GM19438 (cell line): ENCODE measurements at regions not wholly inside any gene's neighbourhood (a gene's known extent, or its start where the extent isn't known, plus 50 kb on each side); places are given as distances from the start of the nearest gene placed in this dataset.
A peak's percentile ranks its signal among the peaks of the same experiment; 100 is the strongest.
"Not testable (repeated sequence)": the region's sequence is repeated elsewhere in the genome, so short reads cannot be mapped to it uniquely, and the experiment has no call there.

ENCODE experiments used
- ATAC-seq: cut with Tn5 transposase; IDR thresholded peaks from one replicate; pipeline ENCODE4 v1.9.1; 2021; ENCODE audit warnings: low read depth; ENCODE audit not compliant: unreplicated experiment

DNA sequence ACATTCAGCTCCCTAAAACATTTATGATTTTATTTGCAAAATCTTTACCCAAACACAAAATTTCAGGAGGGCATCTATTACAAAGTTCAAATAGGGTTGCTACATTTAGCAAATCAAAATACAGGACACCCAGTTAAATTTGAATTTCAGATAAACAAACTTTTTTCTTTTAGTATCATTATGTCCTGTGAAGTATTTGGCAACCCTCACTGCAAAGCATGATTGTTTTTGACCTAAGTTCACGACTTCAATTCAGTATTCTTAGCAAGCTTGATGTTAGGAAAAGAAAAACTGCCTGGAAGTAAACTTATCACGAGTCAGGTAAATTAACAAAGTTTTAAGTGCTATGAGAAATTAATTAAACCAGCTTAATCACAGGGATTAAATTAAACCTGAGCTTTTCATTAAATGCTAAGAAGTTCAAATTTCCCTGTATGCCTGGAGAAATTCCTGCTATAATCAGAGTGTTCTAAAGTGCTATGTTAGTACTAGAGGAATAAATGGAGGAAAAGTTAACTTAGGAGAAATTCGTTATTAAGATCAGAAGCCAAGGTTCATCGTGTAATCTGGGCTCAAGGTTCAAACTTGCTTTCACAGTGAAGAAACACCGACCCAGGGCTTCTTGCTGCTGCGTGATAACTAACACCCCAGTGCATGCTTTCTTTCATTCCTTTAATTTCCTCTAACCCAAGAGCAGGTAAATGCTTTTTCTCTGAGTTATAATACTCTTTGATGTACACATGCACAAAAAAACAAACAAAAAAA is 298.1 kb downstream of the FOXO1 start:
- no peak for ATAC-seq

GRCh38 chr13:40370661-40371060 is 295.8 kb downstream of the FOXO1 start:
- ATAC-seq, result no peak

- no peak for ATAC-seq
These were observed 294.8 kb downstream of the FOXO1 start for GRCh38 chr13:40371531-40372125.

DNA sequence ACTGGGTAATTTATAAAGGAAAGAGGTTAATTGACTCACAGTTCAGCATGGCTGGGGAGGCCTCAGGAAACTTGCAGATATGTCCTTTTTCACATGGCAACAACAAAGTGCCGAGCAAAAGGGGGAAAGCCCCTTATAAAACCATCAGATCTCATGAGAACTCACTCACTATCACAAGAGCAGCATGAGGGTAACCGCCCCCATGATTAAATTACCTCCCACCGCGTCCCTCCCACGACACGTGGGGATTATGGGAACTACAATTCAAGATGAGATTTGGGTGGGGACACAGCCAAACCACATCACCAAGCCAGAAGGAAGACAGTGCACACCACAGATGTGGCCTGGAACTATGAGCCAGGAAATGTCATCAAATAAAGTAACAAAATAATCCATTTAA is 292.8 kb downstream of the FOXO1 start:
- ATAC-seq, result not testable (repeated sequence)

DNA sequence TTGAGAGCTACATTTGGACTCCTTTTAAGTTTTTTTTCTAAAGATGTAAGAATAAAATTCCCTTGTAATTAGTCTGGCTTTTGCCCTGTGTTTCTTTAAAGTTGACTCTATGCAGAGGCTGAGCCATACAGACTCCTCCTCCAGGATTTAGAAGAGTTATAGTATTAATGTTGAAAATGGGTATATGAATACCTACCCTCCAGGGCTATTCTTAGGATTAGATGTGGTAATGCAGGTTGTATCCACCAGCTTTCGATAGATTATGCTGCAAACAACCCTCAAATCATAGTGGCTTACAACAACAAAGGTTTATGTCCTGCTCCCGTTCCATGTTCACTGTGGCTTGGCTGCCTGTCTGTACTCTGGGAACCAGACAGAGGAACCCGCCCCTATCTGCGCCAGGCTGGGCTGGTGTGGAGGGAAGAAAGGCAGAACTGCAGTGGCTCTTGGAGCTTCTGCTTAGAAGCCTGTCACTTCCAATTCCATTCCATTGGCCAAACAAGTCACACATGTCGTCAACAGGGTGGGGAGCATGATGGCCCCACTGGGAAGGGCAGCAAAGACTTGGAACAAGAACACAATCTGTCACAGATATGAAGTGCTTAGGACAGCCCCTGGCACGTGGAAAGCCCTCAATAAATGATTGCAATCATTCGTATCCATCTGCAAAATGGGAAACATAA is 290.8 kb downstream of the FOXO1 start:
- no peak for ATAC-seq

DNA sequence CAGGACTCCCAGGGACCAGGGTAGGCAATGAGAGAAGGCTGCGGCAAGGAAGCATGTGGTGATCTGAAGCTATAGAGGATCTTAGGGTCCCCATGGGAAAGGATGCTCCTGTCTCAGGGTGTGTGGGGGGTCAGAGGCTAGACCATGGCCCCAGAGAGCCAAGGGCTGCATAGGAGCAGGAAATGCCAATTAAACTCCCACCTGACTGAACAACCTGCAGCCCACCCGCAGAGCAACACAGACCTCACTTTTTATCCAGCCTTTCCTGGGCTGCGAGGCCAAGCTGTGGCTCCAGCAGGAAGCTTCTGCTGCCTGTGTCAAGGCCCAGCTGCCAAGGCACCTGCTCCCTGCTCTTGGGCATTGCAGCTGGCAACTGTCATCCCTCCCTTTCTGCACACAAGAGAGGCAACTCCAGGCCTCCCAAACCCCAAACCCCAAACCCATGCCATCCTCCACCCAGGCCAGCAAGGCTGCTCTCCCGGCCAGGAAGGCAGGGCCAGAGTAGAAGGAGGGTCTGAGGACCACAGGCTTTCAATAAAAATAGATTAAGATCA is 290.1 kb downstream of the FOXO1 start:
- no peak for ATAC-seq

- no peak for ATAC-seq
These were observed 289.4 kb downstream of the FOXO1 start for GRCh38 chr13:40376867-40377535.

GRCh38 chr13:40377783-40378182 is 288.7 kb downstream of the FOXO1 start:
- ATAC-seq, result no peak

DNA sequence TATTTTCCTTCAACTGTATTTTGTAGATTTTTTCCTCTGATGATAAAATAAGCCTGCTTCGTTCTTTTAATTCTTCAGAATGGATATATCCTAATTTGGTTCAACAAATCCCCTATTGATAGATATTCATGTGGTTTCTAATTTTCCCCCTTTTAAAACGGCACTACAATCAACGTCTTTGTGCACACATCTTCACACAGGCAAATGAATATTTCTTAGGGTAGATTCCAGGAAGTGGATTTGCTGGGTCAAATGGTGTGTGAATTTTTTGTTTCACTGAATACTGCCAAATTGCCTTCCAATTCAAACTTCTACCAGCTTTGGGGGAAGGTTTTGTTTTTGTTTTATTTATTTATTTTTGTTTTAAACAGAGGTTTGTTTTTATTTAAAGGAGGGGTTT is 287.2 kb downstream of the FOXO1 start:
- no peak for ATAC-seq

DNA sequence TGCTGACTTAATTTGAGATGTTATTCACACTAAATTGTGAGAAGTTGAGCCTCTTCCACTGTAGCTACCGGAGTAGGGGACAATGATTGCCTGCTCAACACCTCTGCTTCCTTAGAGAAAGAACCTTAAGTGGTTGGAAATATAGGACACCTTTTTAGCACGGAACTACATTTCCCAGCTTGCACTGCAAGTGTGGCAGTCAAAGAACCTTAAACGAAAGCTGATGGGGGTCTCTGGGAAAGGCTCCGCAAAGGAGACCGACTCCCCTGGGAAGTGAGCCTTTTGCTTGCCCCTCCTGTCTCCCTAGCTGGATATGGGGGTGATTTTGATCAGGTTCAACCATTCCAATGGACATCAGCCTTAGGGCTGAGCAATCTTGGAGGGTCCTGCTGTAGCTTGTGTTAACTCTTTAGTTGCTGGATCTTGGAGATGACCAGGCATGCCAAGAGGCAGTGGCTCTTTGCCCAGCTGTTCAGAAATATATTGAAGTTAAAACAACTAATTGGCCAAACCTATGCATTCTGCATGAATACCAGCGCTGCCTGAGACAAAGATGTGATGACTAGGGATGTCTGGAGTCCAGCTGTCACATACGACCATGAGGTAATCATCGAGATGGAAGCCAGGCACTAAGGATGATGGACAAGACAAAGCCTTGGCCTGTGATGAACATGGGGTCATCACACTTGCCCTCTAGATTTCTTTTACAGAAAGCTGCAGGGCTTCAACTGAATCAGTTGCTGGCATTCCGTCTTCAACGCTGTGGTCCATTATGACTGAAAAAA is 286.5 kb downstream of the FOXO1 start:
- no peak for ATAC-seq

DNA sequence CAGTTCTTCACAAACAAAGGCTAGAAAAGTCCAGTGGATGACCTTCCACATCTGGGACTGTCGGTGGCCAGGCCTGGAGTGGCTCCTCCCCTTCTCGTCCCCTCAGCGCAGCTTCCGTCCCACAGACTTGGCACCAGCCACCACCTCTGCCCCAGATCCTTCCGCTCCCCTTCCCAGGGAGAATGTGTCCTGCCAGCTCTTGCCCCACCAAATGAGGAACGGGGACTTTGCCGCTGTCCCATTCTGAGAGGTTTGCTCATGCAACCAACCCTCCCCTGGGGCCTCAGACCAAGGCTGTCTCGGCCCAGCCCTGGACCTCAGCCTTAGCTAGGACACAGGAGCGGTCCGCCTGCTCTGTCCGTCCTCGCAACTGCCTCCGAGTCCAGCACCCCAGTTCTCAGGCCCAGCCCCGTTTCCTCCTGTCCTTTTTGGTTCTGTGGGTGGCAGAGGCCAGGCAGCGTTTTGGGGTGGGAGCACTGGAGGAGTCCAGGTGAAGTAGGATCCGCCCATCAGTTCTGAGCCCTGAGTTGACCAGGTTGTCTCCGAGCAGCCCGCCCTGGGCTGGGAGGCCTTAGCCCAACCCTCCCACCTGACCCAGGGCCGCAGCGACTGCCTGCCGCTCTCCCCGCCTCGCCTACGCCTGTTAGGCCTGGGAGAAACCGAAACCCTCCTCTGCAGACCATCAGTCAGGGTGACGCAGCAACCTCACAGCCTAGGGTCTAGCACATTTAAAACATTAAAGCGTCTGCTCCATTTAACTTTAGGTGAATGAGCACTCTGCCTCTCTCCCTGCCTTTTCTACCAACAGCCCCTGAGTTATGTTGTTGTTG is 284.3 kb downstream of the FOXO1 start:
- no peak for ATAC-seq

DNA sequence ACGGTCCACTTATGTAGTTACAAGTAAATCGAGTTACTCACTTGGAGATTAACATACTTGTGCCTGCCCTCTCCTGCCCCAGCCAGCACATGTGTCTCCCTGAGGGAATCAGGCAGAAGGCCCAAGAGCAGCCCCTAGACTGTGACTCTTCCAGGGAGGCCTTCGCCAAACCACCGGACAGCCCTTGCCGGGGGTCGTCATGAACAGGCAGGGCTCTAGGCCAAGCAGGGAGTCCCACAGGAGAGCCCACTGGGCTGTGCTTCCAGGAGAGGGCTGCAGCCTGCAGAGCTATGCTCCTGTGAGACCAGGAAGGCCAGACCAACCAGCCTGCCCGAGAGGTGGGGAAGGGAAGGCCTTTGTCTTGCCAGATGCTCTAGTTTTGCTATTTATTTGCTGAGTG is 283.3 kb downstream of the FOXO1 start:
- no peak for ATAC-seq

- no peak for ATAC-seq
These were observed 282.6 kb downstream of the FOXO1 start for GRCh38 chr13:40383885-40384284.

- no peak for ATAC-seq
These were observed 281.2 kb downstream of the FOXO1 start for GRCh38 chr13:40384976-40385857.

DNA sequence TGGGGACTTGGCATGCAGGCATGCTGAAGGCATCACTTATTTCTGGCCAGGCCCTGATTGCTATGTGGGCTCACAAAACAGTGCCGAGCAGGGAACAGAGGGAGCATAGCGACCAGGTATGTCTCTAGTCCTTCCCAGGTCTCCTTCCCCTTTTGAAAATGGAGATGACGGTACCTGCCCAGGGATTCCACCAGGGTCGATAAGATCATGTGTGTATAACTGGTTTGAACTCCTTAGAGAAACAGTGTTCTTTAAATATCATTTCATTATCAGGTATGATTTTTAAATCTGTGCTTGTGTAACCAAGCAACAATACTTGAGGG is 280.6 kb downstream of the FOXO1 start:
- no peak for ATAC-seq

DNA sequence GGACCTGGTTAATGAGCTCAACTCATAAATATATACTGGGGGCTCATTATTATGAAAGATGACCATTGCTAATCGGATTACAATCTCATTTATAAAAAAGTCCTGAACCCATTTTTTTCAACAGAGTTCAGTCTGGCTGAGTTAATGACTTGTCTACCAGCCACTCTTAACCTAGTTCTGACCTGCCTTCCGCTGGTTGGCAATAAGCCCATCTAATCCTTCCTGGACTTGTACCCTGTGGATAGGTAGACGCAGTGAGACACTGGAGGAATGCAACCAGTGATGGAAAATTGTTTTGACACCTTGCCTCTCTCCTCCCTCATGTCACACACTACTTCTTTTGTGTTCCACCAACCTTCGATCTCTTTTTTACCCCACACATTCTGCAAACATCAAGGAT is 279.9 kb downstream of the FOXO1 start:
- no peak for ATAC-seq

DNA sequence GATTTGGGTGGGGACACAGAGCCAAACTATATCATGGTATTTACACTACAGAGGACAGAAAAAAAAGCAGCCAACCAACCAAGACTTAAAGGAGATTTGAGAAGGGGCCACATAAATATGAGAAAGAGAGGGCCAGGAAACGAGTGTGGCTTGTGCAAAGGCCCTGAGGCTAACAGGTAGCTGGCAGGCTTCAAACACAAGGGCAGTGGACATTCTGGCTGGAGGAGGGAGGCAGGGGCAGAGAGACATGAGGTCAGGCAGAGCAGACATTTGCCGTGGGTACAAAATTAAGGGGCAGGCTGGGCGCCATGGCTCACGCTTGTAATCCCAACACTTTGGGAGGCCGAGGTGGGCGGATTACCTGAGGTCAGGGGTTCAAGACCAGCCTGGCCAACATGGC is 278.7 kb downstream of the FOXO1 start:
- ATAC-seq, result no peak

- peak; percentile 99 for ATAC-seq
These were observed 277.8 kb downstream of the FOXO1 start for GRCh38 chr13:40388617-40389016.
